Colonic mucosa (tissue), 4 donors: ENCODE measurements at regions not wholly inside any gene's neighbourhood (a gene's known extent, or its start where the extent isn't known, plus 50 kb on each side); places are given as distances from the start of the nearest gene placed in this dataset.

ENCODE experiments used
- DNase-seq: peaks from one replicate; pipeline ENCODE4 v3.0.0-alpha.2; 2020
- H3K27ac ChIP-seq: fragments of 200-600 bp; one replicate; pipeline ENCODE4 v1.8.0; 2021
- H3K27me3 ChIP-seq: fragments of 200-600 bp; one replicate; pipeline ENCODE4 v1.8.0; 2021
- H3K36me3 ChIP-seq: fragments of 200-600 bp; one replicate; pipeline ENCODE4 v1.8.0; 2021
- H3K4me1 ChIP-seq: fragments of 200-600 bp; one replicate; pipeline ENCODE4 v1.8.0; 2021; ENCODE audit warnings: mild to moderate bottlenecking
- H3K4me3 ChIP-seq: fragments of 200-600 bp; one replicate; pipeline ENCODE4 v1.8.0; 2021
- H3K9ac ChIP-seq, 2 donors: one replicate each; pipeline ENCODE4 v1.7.0; 2013; ENCODE audit warnings: control low read depth in 2 of 2, low read depth in 2 of 2, low read length in 2 of 2
- H3K9me3 ChIP-seq: fragments of 200-600 bp; one replicate; pipeline ENCODE4 v1.8.0; 2021
- intact Hi-C: fragments of 100-400 bp; cut with DNase I; formaldehyde crosslinking; loops from one replicate; pipeline ENCODE4 v1.14.1; 2022
- TF ChIP-seq, protein P1 (sequence below): fragments of 200-600 bp; IDR thresholded peaks from one replicate; pipeline ENCODE4 v1.8.0; 2022; ENCODE audit warnings: antibody characterized with exemption, mild to moderate bottlenecking
- donor health status: healthy.
- donor health status: DM: no; HTN: no; CAD: no.
- donor health status: DM: no; HTN: no; CAD: no.

DNA sequence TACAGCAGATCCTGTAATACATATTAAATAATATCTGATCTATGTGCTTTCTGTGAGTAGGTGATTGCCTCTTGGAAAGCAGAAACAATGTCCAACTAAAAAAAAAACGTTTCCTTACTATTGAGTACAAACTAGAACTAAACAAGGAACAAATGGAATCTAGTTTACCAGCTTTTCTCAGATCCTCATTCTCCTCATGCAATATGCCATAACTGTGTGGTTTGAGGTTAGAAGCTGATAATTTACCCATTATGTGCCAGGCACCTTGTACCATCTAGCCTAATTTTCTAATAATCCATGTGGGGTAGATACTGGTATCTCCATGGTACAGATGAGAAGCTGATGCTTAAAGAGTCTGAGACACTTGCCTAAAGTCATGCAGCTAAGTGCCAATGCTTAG lies 154.7 kb downstream of the PTGER3 start:
- no peaks in the 10 kb centered on the region for H3K9me3 ChIP-seq
- intact Hi-C loops, result no loop called here
- TF ChIP-seq, protein P1, sequence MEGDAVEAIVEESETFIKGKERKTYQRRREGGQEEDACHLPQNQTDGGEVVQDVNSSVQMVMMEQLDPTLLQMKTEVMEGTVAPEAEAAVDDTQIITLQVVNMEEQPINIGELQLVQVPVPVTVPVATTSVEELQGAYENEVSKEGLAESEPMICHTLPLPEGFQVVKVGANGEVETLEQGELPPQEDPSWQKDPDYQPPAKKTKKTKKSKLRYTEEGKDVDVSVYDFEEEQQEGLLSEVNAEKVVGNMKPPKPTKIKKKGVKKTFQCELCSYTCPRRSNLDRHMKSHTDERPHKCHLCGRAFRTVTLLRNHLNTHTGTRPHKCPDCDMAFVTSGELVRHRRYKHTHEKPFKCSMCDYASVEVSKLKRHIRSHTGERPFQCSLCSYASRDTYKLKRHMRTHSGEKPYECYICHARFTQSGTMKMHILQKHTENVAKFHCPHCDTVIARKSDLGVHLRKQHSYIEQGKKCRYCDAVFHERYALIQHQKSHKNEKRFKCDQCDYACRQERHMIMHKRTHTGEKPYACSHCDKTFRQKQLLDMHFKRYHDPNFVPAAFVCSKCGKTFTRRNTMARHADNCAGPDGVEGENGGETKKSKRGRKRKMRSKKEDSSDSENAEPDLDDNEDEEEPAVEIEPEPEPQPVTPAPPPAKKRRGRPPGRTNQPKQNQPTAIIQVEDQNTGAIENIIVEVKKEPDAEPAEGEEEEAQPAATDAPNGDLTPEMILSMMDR, result no peak
- no peaks in the 10 kb centered on the region for H3K36me3 ChIP-seq
- H3K27ac ChIP-seq, result no peak overlapping the region
- H3K27me3 ChIP-seq, result no peaks in the 10 kb centered on the region
- H3K4me3 ChIP-seq, result no peak overlapping the region
- DNase-seq, result no peak
- no peak overlapping the region for H3K9ac ChIP-seq
- H3K4me1 ChIP-seq, result no peaks in the 10 kb centered on the region

DNA sequence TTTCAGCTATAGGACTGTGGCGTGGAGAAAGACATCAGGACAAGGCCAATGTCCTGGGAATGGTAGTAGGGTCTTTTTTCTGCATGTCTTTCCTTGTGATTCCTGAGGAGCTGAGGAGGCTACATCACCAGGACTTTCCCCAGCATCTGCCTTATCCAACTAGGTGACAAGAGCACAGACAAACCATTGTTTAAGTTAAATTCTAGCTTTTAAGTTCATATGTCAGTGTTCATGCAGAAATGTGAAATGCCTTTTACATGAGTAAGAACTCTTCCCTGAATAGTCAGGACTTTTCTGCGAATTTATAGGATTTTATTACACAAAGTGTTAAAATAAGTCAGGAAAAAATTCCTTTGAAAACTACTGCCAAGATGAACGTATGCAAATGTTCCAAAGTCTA lies 154.2 kb downstream of the PTGER3 start:
- TF ChIP-seq, protein P1, result no peak
- Histone ChIP-seq H3K4me3 (no peak overlapping the region), H3K9ac (no peak overlapping the region), H3K27ac (no peak overlapping the region), H3K4me1 (no peaks in the 10 kb centered on the region), H3K9me3 (no peaks in the 10 kb centered on the region), H3K36me3 (no peaks in the 10 kb centered on the region), H3K27me3 (no peaks in the 10 kb centered on the region)
- DNase-seq, result no peak
- intact Hi-C loops, result no loop called here

DNA sequence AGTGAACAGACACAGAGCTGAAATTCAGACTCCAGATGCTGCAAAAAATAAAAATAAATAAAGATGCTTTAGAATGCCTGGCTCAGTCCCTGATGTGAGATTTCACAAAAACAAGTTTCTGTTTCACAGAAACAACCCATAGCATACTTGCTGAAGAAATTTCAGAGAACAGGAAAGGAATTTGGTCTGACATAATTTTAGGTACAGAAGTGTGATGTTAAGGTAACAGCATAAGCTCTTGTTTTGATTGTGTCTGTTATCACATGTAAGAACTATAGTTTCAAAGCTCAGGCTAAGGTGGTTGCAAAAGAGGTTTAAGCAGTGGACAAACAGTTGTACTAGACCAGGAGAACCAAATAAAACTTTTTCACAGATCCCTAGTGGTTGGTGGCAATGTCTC lies 152.1 kb downstream of the PTGER3 start:
- Histone ChIP-seq H3K4me3 (no peak overlapping the region), H3K9me3 (no peaks in the 10 kb centered on the region), H3K4me1 (no peaks in the 10 kb centered on the region), H3K36me3 (no peaks in the 10 kb centered on the region), H3K27me3 (no peaks in the 10 kb centered on the region), H3K9ac (no peak overlapping the region), H3K27ac (no peak overlapping the region)
- DNase-seq, result no peak
- intact Hi-C loops, result no loop called here
- TF ChIP-seq, protein P1, result no peak

DNA sequence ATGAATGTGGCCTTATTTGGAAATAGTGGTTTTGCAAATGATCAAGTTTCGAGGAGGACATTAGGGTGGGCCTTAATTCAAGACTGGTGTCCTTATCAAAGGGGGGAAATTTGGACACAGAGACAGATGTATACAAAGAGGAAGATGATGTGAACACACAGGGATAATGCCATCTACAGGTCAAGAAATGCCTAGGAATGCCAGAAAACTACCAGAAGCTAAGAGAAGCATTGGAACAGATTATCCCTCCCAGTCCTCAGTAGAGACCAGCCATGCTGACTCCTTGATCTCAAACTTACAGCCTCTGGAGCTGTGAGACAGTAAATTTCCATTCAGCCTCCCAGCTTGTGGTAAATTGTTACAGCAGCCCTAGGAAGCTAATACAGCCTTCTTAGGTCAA lies 151.4 kb downstream of the PTGER3 start:
- H3K36me3 ChIP-seq, result no peaks in the 10 kb centered on the region

DNA sequence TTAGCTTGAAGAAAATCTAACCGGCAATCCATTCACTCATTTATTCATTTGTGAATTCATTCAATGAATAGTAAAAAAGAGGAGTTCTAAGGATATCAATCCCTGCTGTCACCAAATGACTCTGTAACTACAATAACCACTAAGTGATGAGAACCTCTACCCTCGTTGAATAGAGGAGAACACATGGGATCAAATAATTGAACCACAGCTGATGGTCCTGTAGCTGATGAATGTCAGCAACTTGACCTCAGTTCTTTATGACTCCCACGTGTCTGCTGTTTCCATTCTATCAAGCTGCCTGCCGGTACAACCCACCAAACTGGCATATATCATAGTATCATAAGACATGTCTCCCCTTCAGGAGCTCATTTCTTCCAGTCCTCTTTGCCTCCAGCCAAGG lies 150.3 kb downstream of the PTGER3 start:
- no peaks in the 10 kb centered on the region for H3K36me3 ChIP-seq
- H3K27me3 ChIP-seq, result no peaks in the 10 kb centered on the region
- H3K9ac ChIP-seq, result no peak overlapping the region
- no peaks in the 10 kb centered on the region for H3K9me3 ChIP-seq
- intact Hi-C loops, result no loop called here
- TF ChIP-seq, protein P1, result no peak
- no peak overlapping the region for H3K4me3 ChIP-seq
- no peak for DNase-seq
- no peak overlapping the region for H3K27ac ChIP-seq
- H3K4me1 ChIP-seq, result no peaks in the 10 kb centered on the region

More for the DNA sequence above, 151.4 kb downstream of the PTGER3 start:
- intact Hi-C loops, result no loop called here
- H3K4me3 ChIP-seq, result no peak overlapping the region
- no peaks in the 10 kb centered on the region for H3K9me3 ChIP-seq
- TF ChIP-seq, protein P1, result no peak
- H3K27ac ChIP-seq, result no peak overlapping the region
- H3K27me3 ChIP-seq, result no peaks in the 10 kb centered on the region
- no peaks in the 10 kb centered on the region for H3K4me1 ChIP-seq
- no peak overlapping the region for H3K9ac ChIP-seq
- no peak for DNase-seq

DNA sequence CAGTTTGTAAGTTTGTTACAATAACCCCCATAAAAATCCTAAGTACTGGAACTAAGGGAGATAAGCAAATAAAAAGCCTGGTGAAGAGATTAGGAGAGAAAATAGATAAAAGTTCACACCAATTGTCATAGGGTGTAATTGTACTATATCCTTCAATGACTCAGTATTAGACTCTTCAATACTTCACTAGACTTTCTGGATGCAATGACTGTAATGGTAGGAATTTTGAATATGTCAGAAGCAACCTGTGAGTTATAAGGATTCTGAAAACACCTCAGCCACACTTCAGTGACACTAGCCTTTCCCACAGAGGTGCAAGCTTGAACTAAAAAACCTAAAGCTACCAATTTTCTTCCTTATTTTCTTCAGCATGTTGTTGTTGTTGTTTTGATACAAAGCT lies 147.9 kb downstream of the PTGER3 start:
- no peaks in the 10 kb centered on the region for H3K9me3 ChIP-seq
- intact Hi-C loops, result no loop called here

More for the DNA sequence above, 147.9 kb downstream of the PTGER3 start:
- TF ChIP-seq, protein P1, result no peak
- H3K9ac ChIP-seq, result no peak overlapping the region
- no peaks in the 10 kb centered on the region for H3K27me3 ChIP-seq
- H3K4me3 ChIP-seq, result no peak overlapping the region
- H3K27ac ChIP-seq, result no peak overlapping the region
- H3K4me1 ChIP-seq, result no peaks in the 10 kb centered on the region
- H3K36me3 ChIP-seq, result no peaks in the 10 kb centered on the region
- no peak for DNase-seq
